SK-N-SH treated with all-trans-retinoic acid at 6 μM for 48 hours (cell line): ENCODE measurements at regions not wholly inside any gene's neighbourhood (a gene's known extent, or its start where the extent isn't known, plus 50 kb on each side); places are given as distances from the start of the nearest gene placed in this dataset.

Source experiments
- SNAI2 ChIP-seq: fragments of 250-450 bp; sonication (Bioruptor Pico); IDR thresholded peaks from 2 replicates; pipeline ENCODE4 v1.5.0; 2020; ENCODE audit warnings: mild to moderate bottlenecking, moderate library complexity
- ZFP3 ChIP-seq: fragments of 250-450 bp; sonication (Bioruptor Pico); IDR thresholded peaks from 2 replicates; pipeline ENCODE4 v1.5.0; 2020; ENCODE audit warnings: mild to moderate bottlenecking, moderate library complexity
- TF ChIP-seq, protein P1 (sequence below): fragments of 250-450 bp; sonication (Bioruptor Pico); IDR thresholded peaks from 2 replicates; pipeline ENCODE4 v1.5.0; 2020; ENCODE audit warnings: mild to moderate bottlenecking, moderate library complexity
- TF ChIP-seq, protein P2 (sequence below): fragments of 250-450 bp; sonication (Bioruptor Pico); IDR thresholded peaks from 2 replicates; pipeline ENCODE4 v1.5.1; 2020; ENCODE audit warnings: low read depth, mild to moderate bottlenecking, moderate library complexity

DNA sequence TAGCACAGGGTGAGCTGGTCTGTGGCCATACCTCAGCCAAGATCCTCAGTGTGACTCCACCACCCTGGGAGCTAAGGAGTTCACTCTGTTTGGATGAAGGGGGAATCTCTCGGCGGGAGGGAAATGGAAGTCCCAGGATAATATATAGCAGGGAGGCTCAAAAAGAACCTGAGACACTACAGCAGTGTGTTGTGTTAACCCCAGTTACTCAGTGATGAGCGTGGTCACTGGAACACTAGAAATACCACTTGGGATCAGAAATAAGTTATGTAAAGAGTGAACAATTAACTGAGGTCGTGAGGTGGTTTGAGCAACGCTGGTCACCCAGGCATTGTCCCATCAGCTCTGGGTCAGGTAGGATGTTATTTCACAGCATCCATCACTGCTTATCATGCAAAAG is 59.3 kb upstream of the ADAMTS16 start:
- TF ChIP-seq, protein P1, sequence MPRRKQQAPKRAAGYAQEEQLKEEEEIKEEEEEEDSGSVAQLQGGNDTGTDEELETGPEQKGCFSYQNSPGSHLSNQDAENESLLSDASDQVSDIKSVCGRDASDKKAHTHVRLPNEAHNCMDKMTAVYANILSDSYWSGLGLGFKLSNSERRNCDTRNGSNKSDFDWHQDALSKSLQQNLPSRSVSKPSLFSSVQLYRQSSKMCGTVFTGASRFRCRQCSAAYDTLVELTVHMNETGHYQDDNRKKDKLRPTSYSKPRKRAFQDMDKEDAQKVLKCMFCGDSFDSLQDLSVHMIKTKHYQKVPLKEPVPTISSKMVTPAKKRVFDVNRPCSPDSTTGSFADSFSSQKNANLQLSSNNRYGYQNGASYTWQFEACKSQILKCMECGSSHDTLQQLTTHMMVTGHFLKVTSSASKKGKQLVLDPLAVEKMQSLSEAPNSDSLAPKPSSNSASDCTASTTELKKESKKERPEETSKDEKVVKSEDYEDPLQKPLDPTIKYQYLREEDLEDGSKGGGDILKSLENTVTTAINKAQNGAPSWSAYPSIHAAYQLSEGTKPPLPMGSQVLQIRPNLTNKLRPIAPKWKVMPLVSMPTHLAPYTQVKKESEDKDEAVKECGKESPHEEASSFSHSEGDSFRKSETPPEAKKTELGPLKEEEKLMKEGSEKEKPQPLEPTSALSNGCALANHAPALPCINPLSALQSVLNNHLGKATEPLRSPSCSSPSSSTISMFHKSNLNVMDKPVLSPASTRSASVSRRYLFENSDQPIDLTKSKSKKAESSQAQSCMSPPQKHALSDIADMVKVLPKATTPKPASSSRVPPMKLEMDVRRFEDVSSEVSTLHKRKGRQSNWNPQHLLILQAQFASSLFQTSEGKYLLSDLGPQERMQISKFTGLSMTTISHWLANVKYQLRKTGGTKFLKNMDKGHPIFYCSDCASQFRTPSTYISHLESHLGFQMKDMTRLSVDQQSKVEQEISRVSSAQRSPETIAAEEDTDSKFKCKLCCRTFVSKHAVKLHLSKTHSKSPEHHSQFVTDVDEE (CRISPR knock-in tag), result no peak
- TF ChIP-seq SNAI2 (no peak), ZFP3 (no peak)
- TF ChIP-seq, protein P2, sequence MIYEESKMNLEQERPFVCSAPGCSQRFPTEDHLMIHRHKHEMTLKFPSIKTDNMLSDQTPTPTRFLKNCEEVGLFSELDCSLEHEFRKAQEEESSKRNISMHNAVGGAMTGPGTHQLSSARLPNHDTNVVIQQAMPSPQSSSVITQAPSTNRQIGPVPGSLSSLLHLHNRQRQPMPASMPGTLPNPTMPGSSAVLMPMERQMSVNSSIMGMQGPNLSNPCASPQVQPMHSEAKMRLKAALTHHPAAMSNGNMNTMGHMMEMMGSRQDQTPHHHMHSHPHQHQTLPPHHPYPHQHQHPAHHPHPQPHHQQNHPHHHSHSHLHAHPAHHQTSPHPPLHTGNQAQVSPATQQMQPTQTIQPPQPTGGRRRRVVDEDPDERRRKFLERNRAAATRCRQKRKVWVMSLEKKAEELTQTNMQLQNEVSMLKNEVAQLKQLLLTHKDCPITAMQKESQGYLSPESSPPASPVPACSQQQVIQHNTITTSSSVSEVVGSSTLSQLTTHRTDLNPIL, result no peak
